ENCODE measurements at regions not wholly inside any gene's neighbourhood (a gene's known extent, or its start where the extent isn't known, plus 50 kb on each side); places are given as distances from the start of the nearest gene placed in this dataset.

DNA sequence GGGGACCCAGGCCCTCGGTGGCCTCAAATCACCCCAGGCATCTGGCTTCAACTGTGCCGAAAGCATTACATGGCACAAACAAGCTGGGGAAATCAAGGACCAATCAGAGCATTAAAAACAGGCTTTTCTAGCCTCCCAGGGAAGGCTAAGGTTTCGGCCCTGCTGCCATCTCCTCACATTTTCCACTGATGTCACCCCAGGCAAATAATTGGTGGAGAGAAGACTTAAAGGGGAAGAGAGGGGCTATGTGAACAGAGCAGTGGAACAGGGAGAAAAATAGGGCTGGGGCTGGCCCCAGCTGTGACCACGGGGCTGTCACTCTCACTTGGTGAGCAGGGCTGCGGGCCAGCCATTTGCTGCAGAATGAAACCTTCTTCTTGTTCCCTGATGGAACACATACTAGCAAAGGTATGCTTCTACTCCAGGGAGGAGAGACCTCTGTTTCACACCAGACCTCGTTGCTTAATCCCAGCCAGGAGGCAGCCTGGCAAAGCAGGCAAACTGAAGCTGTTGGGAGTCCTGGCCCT, 581.3 kb downstream of the SOX6 start:
- no peak overlapping the region for H3K27ac ChIP-seq
- in situ Hi-C loops (cut with MboI; ENCODE audit: low pct_unique_long_range_greater_than_20kb in 2 of 9, low sequenced_read_pairs in 9 of 9, unreplicated experiment in 9 of 9): no loop called here
- no peak for ATAC-seq (replicated peaks in 6 of 8)

DNA sequence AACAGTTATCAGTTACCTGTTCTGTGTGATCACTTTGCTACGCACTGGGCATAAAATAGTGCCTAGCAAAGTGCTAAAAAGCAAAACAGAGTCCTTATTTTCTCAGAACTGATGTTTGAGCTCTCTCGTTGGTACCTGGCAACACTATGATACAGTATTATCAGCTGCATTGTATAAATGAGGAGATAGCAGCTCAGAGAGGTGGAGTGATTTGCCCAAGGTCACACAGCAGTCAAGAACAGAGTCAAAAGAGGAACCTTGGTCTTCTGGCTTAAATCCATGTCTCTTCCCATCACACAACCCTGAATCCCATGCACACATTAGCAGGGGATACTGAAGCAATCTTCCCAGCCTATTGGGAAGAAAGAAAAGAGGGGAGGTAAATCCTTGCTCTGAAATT, 580.5 kb downstream of the SOX6 start:
- no peak overlapping the region for H3K4me3 ChIP-seq
- H3K27ac ChIP-seq: no peak overlapping the region
- in situ Hi-C loops (cut with MboI; ENCODE audit: low pct_unique_long_range_greater_than_20kb in 2 of 9, low sequenced_read_pairs in 9 of 9, unreplicated experiment in 9 of 9): no loop called here

More for the DNA sequence above, 581.3 kb downstream of the SOX6 start:
- Histone ChIP-seq H3K4me1 (replicated peaks in 1 of 2) (peaks cover 0 to 3% of the 10 kb centered on the region in 2 donors), H3K4me3 (no peak overlapping the region)
- WGBS, 10 experiments: 10 to 83% (median 77%) methylated on average over 1 to 4 of the region's 6 CpGs; no CpG with 5 or more reads in 2 of the 10 experiments

DNA sequence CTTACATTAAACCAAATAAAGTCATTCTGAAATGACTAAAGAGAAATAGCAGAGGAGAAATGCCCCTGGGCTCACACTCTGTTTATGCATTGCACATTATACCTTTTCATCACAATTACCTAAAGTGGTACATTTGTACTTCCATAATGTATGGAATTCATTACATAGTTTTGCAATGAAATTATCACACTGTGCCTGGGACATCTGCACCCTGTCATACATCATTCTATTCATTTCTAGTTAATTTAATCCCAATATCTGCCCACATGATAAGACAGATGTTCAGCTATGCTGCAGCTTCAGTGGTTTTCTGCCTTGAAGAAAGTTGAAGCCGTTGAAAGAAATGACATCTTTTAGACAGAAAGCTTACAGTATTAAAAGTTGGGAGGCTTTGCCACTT, 580.0 kb downstream of the SOX6 start:
- H3K27ac ChIP-seq: no peak overlapping the region
- peak in 2 of 8 experiments; percentile 8 to 91 for ATAC-seq (replicated peaks in 6 of 8)
- in situ Hi-C loops (cut with MboI; ENCODE audit: low pct_unique_long_range_greater_than_20kb in 2 of 9, low sequenced_read_pairs in 9 of 9, unreplicated experiment in 9 of 9): no loop called here
- 0 to 100% (median 89%) methylated on average over 1 of the region's 1 CpG; no CpG with 5 or more reads in 5 of the 10 experiments for WGBS, 10 experiments
- H3K4me3 ChIP-seq: no peak overlapping the region
- H3K4me1 ChIP-seq (replicated peaks in 1 of 2): peaks cover 0 to 3% of the 10 kb centered on the region in 2 donors

More for the DNA sequence above, 580.5 kb downstream of the SOX6 start:
- H3K4me1 ChIP-seq (replicated peaks in 1 of 2): peaks cover 0 to 3% of the 10 kb centered on the region in 2 donors
- 7 to 100% (median 83%) methylated on average over 1 to 2 of the region's 2 CpGs; no CpG with 5 or more reads in 1 of the 10 experiments for WGBS, 10 experiments
- no peak for ATAC-seq (replicated peaks in 6 of 8)

GRCh38 chr11:15779518-15779917, 576.8 kb downstream of the SOX6 start:
- ATAC-seq (replicated peaks in 6 of 8): no peak
- Histone ChIP-seq H3K4me1 (replicated peaks in 1 of 2) (no peaks in the 10 kb centered on the region), H3K4me3 (no peak overlapping the region), H3K27ac (no peak overlapping the region)
- in situ Hi-C loops (cut with MboI; ENCODE audit: low pct_unique_long_range_greater_than_20kb in 2 of 9, low sequenced_read_pairs in 9 of 9, unreplicated experiment in 9 of 9): no loop called here
- WGBS, 10 experiments: 0 to 80% (median 18%) methylated on average over 1 to 2 of the region's 2 CpGs; no CpG with 5 or more reads in 4 of the 10 experiments

- Histone ChIP-seq H3K27ac (no peak overlapping the region), H3K4me3 (no peak overlapping the region), H3K4me1 (replicated peaks in 1 of 2) (no peaks in the 10 kb centered on the region)
- no peak for ATAC-seq (replicated peaks in 6 of 8)
- whole genome bisulfite sequencing, 10 experiments: 41 to 100% (median 84%) methylated on average over 1 to 4 of the region's 5 CpGs; no CpG with 5 or more reads in 4 of the 10 experiments
- in situ Hi-C loops (cut with MboI; ENCODE audit: low pct_unique_long_range_greater_than_20kb in 2 of 9, low sequenced_read_pairs in 9 of 9, unreplicated experiment in 9 of 9): no loop called here
Measured at GRCh38 chr11:15780382-15780781, 576.0 kb downstream of the SOX6 start.

DNA sequence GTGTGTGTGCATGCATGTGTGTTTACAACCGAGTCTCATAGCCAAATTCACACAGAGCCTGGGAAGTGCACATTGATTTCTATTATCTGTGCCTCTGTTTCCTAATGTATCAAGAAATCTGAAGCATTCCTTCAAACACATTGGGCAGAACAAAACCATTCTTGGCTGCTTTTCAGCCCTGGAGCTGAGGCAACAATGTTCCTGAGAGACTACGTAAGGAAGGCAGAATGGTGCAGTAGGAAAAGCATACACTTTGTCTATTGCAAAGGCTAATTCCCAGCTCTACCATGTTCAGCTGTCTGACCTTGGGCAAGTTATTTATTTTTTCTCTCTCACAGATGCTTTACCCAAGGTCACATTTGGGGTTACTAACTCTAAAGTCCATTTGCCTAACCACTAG, 575.5 kb downstream of the SOX6 start:
- WGBS, 10 experiments: 40 to 100% (median 100%) methylated on average over 1 of the region's 2 CpGs; no CpG with 5 or more reads in 5 of the 10 experiments
- Histone ChIP-seq H3K4me3 (no peak overlapping the region), H3K27ac (no peak overlapping the region), H3K4me1 (replicated peaks in 1 of 2) (no peaks in the 10 kb centered on the region)
- in situ Hi-C loops (cut with MboI; ENCODE audit: low pct_unique_long_range_greater_than_20kb in 2 of 9, low sequenced_read_pairs in 9 of 9, unreplicated experiment in 9 of 9): no loop called here
- no peak for ATAC-seq (replicated peaks in 6 of 8)

- peak in 1 of 8 experiments; percentile 90 for ATAC-seq (replicated peaks in 6 of 8)
- in situ Hi-C loops (cut with MboI; ENCODE audit: low pct_unique_long_range_greater_than_20kb in 2 of 9, low sequenced_read_pairs in 9 of 9, unreplicated experiment in 9 of 9): no loop called here
Measured at GRCh38 chr11:15783619-15784018, 572.7 kb downstream of the SOX6 start.

GRCh38 chr11:15793043-15793996, 563.0 kb downstream of the SOX6 start:
- ATAC-seq (replicated peaks in 6 of 8): peak in 1 of 8 experiments; percentile 44
- in situ Hi-C loops (cut with MboI; ENCODE audit: low pct_unique_long_range_greater_than_20kb in 2 of 9, low sequenced_read_pairs in 9 of 9, unreplicated experiment in 9 of 9): no loop called here
- Histone ChIP-seq H3K4me3 (no peak overlapping the region), H3K27ac (no peak overlapping the region), H3K4me1 (replicated peaks in 1 of 2) (no peaks in the 10 kb centered on the region)
- 23 to 90% (median 68%) methylated on average over 1 to 5 of the region's 5 CpGs for WGBS, 10 experiments

More at GRCh38 chr11:15783619-15784018, 572.7 kb downstream of the SOX6 start:
- H3K4me1 ChIP-seq (replicated peaks in 1 of 2): no peaks in the 10 kb centered on the region
- WGBS, 10 experiments: 0 to 40% (median 27%) methylated on average over 1 to 2 of the region's 4 CpGs; no CpG with 5 or more reads in 7 of the 10 experiments
- no peak overlapping the region for H3K27ac ChIP-seq
- H3K4me3 ChIP-seq: no peak overlapping the region

- no peak overlapping the region for H3K4me3 ChIP-seq
- no peaks in the 10 kb centered on the region for H3K4me1 ChIP-seq (replicated peaks in 1 of 2)
- in situ Hi-C loops (cut with MboI; ENCODE audit: low pct_unique_long_range_greater_than_20kb in 2 of 9, low sequenced_read_pairs in 9 of 9, unreplicated experiment in 9 of 9): no loop called here
- ATAC-seq (replicated peaks in 6 of 8): no peak
- H3K27ac ChIP-seq: no peak overlapping the region
- WGBS, 10 experiments: 0 to 100% (median 70%) methylated on average over 1 to 3 of the region's 3 CpGs
Measured at GRCh38 chr11:15794361-15795150, 561.8 kb downstream of the SOX6 start.

DNA sequence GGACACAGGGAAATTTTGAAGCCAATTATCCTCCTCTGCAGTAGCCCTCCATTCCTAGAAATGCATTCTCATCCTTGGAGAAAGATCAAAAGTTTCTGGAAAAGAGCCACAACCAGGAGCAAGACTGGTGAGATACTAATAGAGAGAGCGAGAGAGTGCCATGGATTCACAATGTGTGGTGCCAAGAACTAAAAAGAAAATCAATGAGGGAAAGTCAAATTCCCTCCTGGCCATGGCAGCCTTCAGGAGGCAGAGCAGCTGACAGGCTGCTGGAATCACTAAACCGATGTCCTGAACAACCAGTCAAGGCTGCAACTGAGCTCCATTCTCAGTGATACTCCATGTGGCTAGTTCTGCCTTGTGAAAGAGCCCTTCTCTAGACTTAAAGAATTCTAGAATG, 561.0 kb downstream of the SOX6 start:
- WGBS, 10 experiments: 6 to 100% (median 100%) methylated on average over 1 to 2 of the region's 2 CpGs; no CpG with 5 or more reads in 3 of the 10 experiments
- in situ Hi-C loops (cut with MboI; ENCODE audit: low pct_unique_long_range_greater_than_20kb in 2 of 9, low sequenced_read_pairs in 9 of 9, unreplicated experiment in 9 of 9): no loop called here
- no peak overlapping the region for H3K4me3 ChIP-seq
- no peak for ATAC-seq (replicated peaks in 6 of 8)
- H3K4me1 ChIP-seq (replicated peaks in 1 of 2): no peaks in the 10 kb centered on the region
- H3K27ac ChIP-seq: no peak overlapping the region

- in situ Hi-C loops (cut with MboI; ENCODE audit: low pct_unique_long_range_greater_than_20kb in 2 of 9, low sequenced_read_pairs in 9 of 9, unreplicated experiment in 9 of 9): no loop called here
- H3K27ac ChIP-seq: no peak overlapping the region
- H3K4me3 ChIP-seq: no peak overlapping the region
- no peaks in the 10 kb centered on the region for H3K4me1 ChIP-seq (replicated peaks in 1 of 2)
- 0 to 100% (median 77%) methylated on average over 1 to 4 of the region's 4 CpGs; no CpG with 5 or more reads in 3 of the 10 experiments for WGBS, 10 experiments
- peak in 2 of 8 experiments; percentile 72 to 80 for ATAC-seq (replicated peaks in 6 of 8)
Measured at GRCh38 chr11:15800111-15800800, 556.1 kb downstream of the SOX6 start.

DNA sequence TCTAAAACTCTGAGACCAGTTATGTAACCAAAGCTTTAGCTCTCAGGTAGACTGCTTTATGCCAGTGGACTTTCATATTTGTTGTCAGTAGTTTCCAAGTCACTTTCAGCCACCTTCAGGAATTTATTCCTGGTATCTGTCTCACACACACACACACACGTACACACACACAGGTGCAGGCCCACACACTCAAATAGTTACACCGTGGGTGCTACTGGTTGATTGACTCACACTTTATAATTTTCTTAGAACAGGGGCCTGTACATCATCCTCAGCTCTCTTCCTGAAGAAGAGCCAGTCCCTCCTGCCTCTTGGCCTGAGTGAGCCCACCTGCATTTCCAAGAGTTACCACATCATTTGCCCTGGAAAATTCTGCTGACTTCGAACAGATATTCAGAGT, 555.2 kb downstream of the SOX6 start:
- Histone ChIP-seq H3K27ac (no peak overlapping the region), H3K4me3 (no peak overlapping the region), H3K4me1 (replicated peaks in 1 of 2) (no peaks in the 10 kb centered on the region)
- no peak for ATAC-seq (replicated peaks in 6 of 8)
- in situ Hi-C loops (cut with MboI; ENCODE audit: low pct_unique_long_range_greater_than_20kb in 2 of 9, low sequenced_read_pairs in 9 of 9, unreplicated experiment in 9 of 9): no loop called here
- 0 to 100% (median 71%) methylated on average over 1 to 3 of the region's 3 CpGs; no CpG with 5 or more reads in 2 of the 10 experiments for WGBS, 10 experiments
